ENCODE measurements at regions not wholly inside any gene's neighbourhood (a gene's known extent, or its start where the extent isn't known, plus 50 kb on each side); places are given as distances from the start of the nearest gene placed in this dataset.
"Not testable (repeated sequence)": the region's sequence is repeated elsewhere in the genome, so short reads cannot be mapped to it uniquely, and the experiment has no call there.

GRCh38 chr10:60613434-60613833, 164.8 kb upstream of the CDK1 start:
- no peak for DNase-seq

GRCh38 chr10:60611291-60611747, 167.0 kb upstream of the CDK1 start:
- peak; percentile 24 for DNase-seq

GRCh38 chr10:60607372-60607771, 170.9 kb upstream of the CDK1 start:
- no peak for DNase-seq

GRCh38 chr10:60606343-60607080, 171.8 kb upstream of the CDK1 start:
- DNase-seq = no peak

- no peak for DNase-seq
These were observed 172.8 kb upstream of the CDK1 start for GRCh38 chr10:60605476-60605875.

- DNase-seq = no peak
These were observed 173.9 kb upstream of the CDK1 start for GRCh38 chr10:60604342-60604741.

- no peak for DNase-seq
These were observed 180.8 kb upstream of the CDK1 start for GRCh38 chr10:60597513-60597912.

GRCh38 chr10:60595852-60596251, 182.4 kb upstream of the CDK1 start:
- DNase-seq = no peak

GRCh38 chr10:60594476-60595051, 183.7 kb upstream of the CDK1 start:
- DNase-seq = peak; percentile 6

- no peak for DNase-seq
These were observed 187.2 kb upstream of the CDK1 start for GRCh38 chr10:60591119-60591518.

- no peak for DNase-seq
These were observed 188.9 kb upstream of the CDK1 start for GRCh38 chr10:60589376-60589775.

GRCh38 chr10:60581782-60582181, 192.1 kb upstream of the ANK3 start:
- DNase-seq = not testable (repeated sequence)

- DNase-seq = no peak
These were observed 188.5 kb upstream of the ANK3 start for GRCh38 chr10:60578217-60578616.

- no peak for DNase-seq
These were observed 186.7 kb upstream of the ANK3 start for GRCh38 chr10:60576130-60577069.

GRCh38 chr10:60575105-60575504, 185.4 kb upstream of the ANK3 start:
- DNase-seq = no peak

GRCh38 chr10:60574388-60574787, 184.7 kb upstream of the ANK3 start:
- no peak for DNase-seq

- peak; percentile 74 for DNase-seq
These were observed 183.7 kb upstream of the ANK3 start for GRCh38 chr10:60573336-60573735.

- DNase-seq = peak; percentile 50
These were observed 183.0 kb upstream of the ANK3 start for GRCh38 chr10:60572511-60573194.

GRCh38 chr10:60570896-60571295, 181.2 kb upstream of the ANK3 start:
- no peak for DNase-seq

GRCh38 chr10:60570272-60570865, 180.7 kb upstream of the ANK3 start:
- no peak for DNase-seq

GRCh38 chr10:60569681-60570080, 180.0 kb upstream of the ANK3 start:
- DNase-seq = no peak

- no peak for DNase-seq
These were observed 176.4 kb upstream of the ANK3 start for GRCh38 chr10:60566096-60566495.

GRCh38 chr10:60565492-60565891, 175.8 kb upstream of the ANK3 start:
- DNase-seq = no peak

Data from stimulated activated CD4-positive, alpha-beta T cell treated with anti-CD3 and anti-CD28 coated beads, Interleukin-1b, Interleukin-23, amount 100 ng/mL, for 48 hours (primary cell).